22Rv1 (cell line): ENCODE measurements at regions not wholly inside any gene's neighbourhood (a gene's known extent, or its start where the extent isn't known, plus 50 kb on each side); places are given as distances from the start of the nearest gene placed in this dataset.

Experiments used
- CTCF ChIP-seq: fragments of 450-650 bp; IDR thresholded peaks from 2 replicates; pipeline ENCODE4 v1.5.1; 2017; ENCODE audit warnings: mild to moderate bottlenecking
- ZFX ChIP-seq: fragments of 450-650 bp; IDR thresholded peaks from 2 replicates; pipeline ENCODE4 v1.6.1; 2017; ENCODE audit warnings: antibody characterized with exemption, borderline replicate concordance

GRCh38 chr1:234944439-234945344 lies 183.9 kb downstream of the TOMM20 start:
- no peak for TF ChIP-seq CTCF
- TF ChIP-seq ZFX: no peak
